ENCODE measurements at regions not wholly inside any gene's neighbourhood (a gene's known extent, or its start where the extent isn't known, plus 50 kb on each side); places are given as distances from the start of the nearest gene placed in this dataset.

- DNase-seq (ENCODE audit: low read depth in 2 of 2) = no peak
Measured at GRCh38 chr2:196249171-196249570, 77.8 kb upstream of the STK17B start.

GRCh38 chr2:196249860-196250259 lies 78.5 kb upstream of the STK17B start:
- DNase-seq (ENCODE audit: low read depth in 2 of 2) = no peak

- no peak for DNase-seq (ENCODE audit: low read depth in 2 of 2)
Measured at GRCh38 chr2:196251132-196251531, 79.8 kb upstream of the STK17B start.

GRCh38 chr2:196252408-196253115 lies 81.2 kb upstream of the STK17B start:
- no peak for DNase-seq (ENCODE audit: low read depth in 2 of 2)

- no peak for DNase-seq (ENCODE audit: low read depth in 2 of 2)
Measured at GRCh38 chr2:196253116-196253480, 81.7 kb upstream of the STK17B start.

GRCh38 chr2:196256585-196256984 lies 85.2 kb upstream of the STK17B start:
- DNase-seq (ENCODE audit: low read depth in 2 of 2) = no peak

GRCh38 chr2:196257086-196257485 lies 85.7 kb upstream of the STK17B start:
- no peak for DNase-seq (ENCODE audit: low read depth in 2 of 2)

GRCh38 chr2:196258407-196258806 lies 87.0 kb upstream of the STK17B start:
- no peak for DNase-seq (ENCODE audit: low read depth in 2 of 2)

GRCh38 chr2:196259507-196260481 lies 88.4 kb upstream of the STK17B start:
- peak in 1 of 2 donors; percentile 37 for DNase-seq (ENCODE audit: low read depth in 2 of 2)

GRCh38 chr2:196260546-196260945 lies 89.2 kb upstream of the STK17B start:
- no peak for DNase-seq (ENCODE audit: low read depth in 2 of 2)

- DNase-seq (ENCODE audit: low read depth in 2 of 2) = no peak
Measured at GRCh38 chr2:196262606-196263005, 91.2 kb upstream of the STK17B start.

- DNase-seq (ENCODE audit: low read depth in 2 of 2) = no peak
Measured at GRCh38 chr2:196263181-196263747, 91.9 kb upstream of the STK17B start.

- DNase-seq (ENCODE audit: low read depth in 2 of 2) = no peak
Measured at GRCh38 chr2:196266351-196266750, 95.0 kb upstream of the STK17B start.

- no peak for DNase-seq (ENCODE audit: low read depth in 2 of 2)
Measured at GRCh38 chr2:196266855-196267254, 95.5 kb upstream of the STK17B start.

GRCh38 chr2:196268025-196268424 lies 96.6 kb upstream of the STK17B start:
- no peak for DNase-seq (ENCODE audit: low read depth in 2 of 2)

GRCh38 chr2:196268538-196269338 lies 97.4 kb upstream of the STK17B start:
- no peak for DNase-seq (ENCODE audit: low read depth in 2 of 2)

GRCh38 chr2:196271795-196272194 lies 100.4 kb upstream of the STK17B start:
- no peak for DNase-seq (ENCODE audit: low read depth in 2 of 2)

- no peak for DNase-seq (ENCODE audit: low read depth in 2 of 2)
Measured at GRCh38 chr2:196274387-196274809, 103.0 kb upstream of the STK17B start.

- no peak for DNase-seq (ENCODE audit: low read depth in 2 of 2)
Measured at GRCh38 chr2:196275646-196276352, 104.4 kb upstream of the STK17B start.

- DNase-seq (ENCODE audit: low read depth in 2 of 2) = no peak
Measured at GRCh38 chr2:196276421-196276820, 105.0 kb upstream of the STK17B start.

- DNase-seq (ENCODE audit: low read depth in 2 of 2) = no peak
Measured at GRCh38 chr2:196277002-196277401, 105.6 kb upstream of the STK17B start.

Measured in stimulated activated CD8-positive, alpha-beta memory T cell treated with anti-CD3 and anti-CD28 coated beads, Interleukin-15, amount 100 ng/mL, for 4 hours (primary cell).